Activated naive CD4-positive, alpha-beta T cell treated with anti-CD3 and anti-CD28 coated beads for 36 hours (primary cell): ENCODE measurements at regions not wholly inside any gene's neighbourhood (a gene's known extent, or its start where the extent isn't known, plus 50 kb on each side); places are given as distances from the start of the nearest gene placed in this dataset.
"Not testable (repeated sequence)": the region's sequence is repeated elsewhere in the genome, so short reads cannot be mapped to it uniquely, and the experiment has no call there.

Source experiments
- CTCF ChIA-PET: fragments of 350-600 bp; sonication (Branson Sonifier 250); formaldehyde crosslinking; loops from one replicate; lab custom pipeline; 2021; ENCODE audit warnings: antibody characterized with exemption; lab: Charles Lee
- DNase-seq: peaks from one replicate; pipeline ENCODE4 v3.0.0-alpha.2; 2020
- H3K27ac Mint-ChIP-seq: one replicate; pipeline ENCODE4 v1.8.0; 2021; ENCODE audit warnings: mild to moderate bottlenecking, mixed read lengths
- H3K27me3 Mint-ChIP-seq: one replicate; pipeline ENCODE4 v1.8.0; 2021; ENCODE audit warnings: low read depth, mixed read lengths
- H3K36me3 Mint-ChIP-seq: one replicate; pipeline ENCODE4 v1.8.0; 2021; ENCODE audit warnings: low read depth, mixed read lengths
- H3K4me1 Mint-ChIP-seq: one replicate; pipeline ENCODE4 v1.8.0; 2021; ENCODE audit warnings: low read depth, mixed read lengths
- H3K4me3 Mint-ChIP-seq: one replicate; pipeline ENCODE4 v1.8.0; 2021; ENCODE audit warnings: mild to moderate bottlenecking, moderate library complexity, mixed read lengths
- H3K9me3 Mint-ChIP-seq: one replicate; pipeline ENCODE4 v1.8.0; 2021; ENCODE audit warnings: mixed read lengths
- intact Hi-C: fragments of 100-400 bp; cut with micrococcal nuclease; formaldehyde crosslinking; loops from one replicate; pipeline ENCODE4 v1.15.1; 2023

- Mint-ChIP-seq H3K36me3 (peaks cover 7% of the 10 kb centered on the region), H3K4me3 (no peak overlapping the region), H3K4me1 (peaks cover 63% of the 10 kb centered on the region), H3K27me3 (no peaks in the 10 kb centered on the region), H3K9me3 (no peaks in the 10 kb centered on the region), H3K27ac (no peak overlapping the region)
- DNase-seq = no peak
- intact Hi-C loops = loop anchor here (2.0 to 5.0 kb wide), 2 partner anchors 53 to 303 kb away; partner anchors contain the start of gene SPAG9
- CTCF ChIA-PET = no interaction called here
These were observed 165.4 kb downstream of the UTP18 start for GRCh38 chr17:51425773-51426172.

- CTCF ChIA-PET = interaction anchor here (0.9 kb wide), 1 partner anchor 37 kb away, joined by 3 read pairs; no protein-coding TSS in a partner anchor
- no peaks in the 10 kb centered on the region for H3K27me3 Mint-ChIP-seq
- peak overlapping the region; percentile 48 for H3K4me3 Mint-ChIP-seq
- H3K36me3 Mint-ChIP-seq = peaks cover 7% of the 10 kb centered on the region
- peak overlapping the region; percentile 93 for H3K27ac Mint-ChIP-seq
- peak; percentile 46 for DNase-seq
- H3K4me1 Mint-ChIP-seq = peaks cover 70% of the 10 kb centered on the region
- no peaks in the 10 kb centered on the region for H3K9me3 Mint-ChIP-seq
- intact Hi-C loops = loop anchor here (1.0 to 5.0 kb wide), 3 partner anchors 55 to 305 kb away; partner anchors contain the start of genes MBTD1, SPAG9 and UTP18
These were observed 167.0 kb downstream of the UTP18 start for GRCh38 chr17:51427323-51427811.

DNA sequence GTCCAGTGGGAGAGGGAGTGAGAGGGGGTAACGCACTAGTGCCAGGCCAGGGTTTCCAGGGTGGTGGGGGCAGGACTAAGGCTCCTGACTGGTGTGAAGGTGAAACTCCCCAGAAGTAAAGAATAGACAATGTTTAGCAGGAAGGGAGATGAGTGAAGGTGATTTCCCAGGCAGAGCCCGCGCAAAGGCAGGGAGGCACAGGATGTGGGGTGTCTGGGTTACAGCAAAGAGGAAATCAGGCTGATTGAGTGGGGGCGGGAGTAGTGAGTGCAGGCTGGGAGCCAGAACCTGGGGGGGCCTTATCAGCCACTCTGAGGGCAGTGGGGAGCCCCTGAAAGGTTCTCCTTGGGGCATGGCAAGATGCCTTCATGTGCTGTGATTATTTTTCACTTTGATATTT is 167.5 kb downstream of the UTP18 start:
- Mint-ChIP-seq H3K36me3 (peaks cover 7% of the 10 kb centered on the region), H3K27me3 (no peaks in the 10 kb centered on the region), H3K9me3 (no peaks in the 10 kb centered on the region), H3K4me1 (peaks cover 65% of the 10 kb centered on the region), H3K4me3 (peak overlapping the region; percentile 48), H3K27ac (peak overlapping the region; percentile 93)
- peak; percentile 92 for DNase-seq
- intact Hi-C loops = loop anchor here (1.0 to 5.0 kb wide), 4 partner anchors 55 to 561 kb away; partner anchors contain the start of genes MBTD1, SPAG9, TOB1 and UTP18
- CTCF ChIA-PET = interaction anchor here (0.9 kb wide), 1 partner anchor 37 kb away, joined by 3 read pairs; no protein-coding TSS in a partner anchor

GRCh38 chr17:51428668-51429495 is 168.5 kb downstream of the UTP18 start:
- CTCF ChIA-PET = interaction anchor here (1.0 to 1.5 kb wide), 2 partner anchors 55 to 57 kb away, joined by 4 to 5 read pairs; no protein-coding TSS in a partner anchor
- H3K9me3 Mint-ChIP-seq = no peaks in the 10 kb centered on the region
- H3K27me3 Mint-ChIP-seq = no peaks in the 10 kb centered on the region
- DNase-seq = no peak
- H3K4me3 Mint-ChIP-seq = no peak overlapping the region
- H3K36me3 Mint-ChIP-seq = peaks cover 7% of the 10 kb centered on the region
- peaks cover 60% of the 10 kb centered on the region for H3K4me1 Mint-ChIP-seq
- intact Hi-C loops = loop anchor here (2.0 to 5.0 kb wide), 2 partner anchors 307 to 562 kb away; partner anchors contain the start of genes SPAG9 and TOB1
- H3K27ac Mint-ChIP-seq = peak overlapping the region; percentile 93

GRCh38 chr17:51429938-51430337 is 169.6 kb downstream of the UTP18 start:
- DNase-seq, H3K36me3 Mint-ChIP-seq, H3K9me3 Mint-ChIP-seq, H3K4me3 Mint-ChIP-seq, H3K27me3 Mint-ChIP-seq: not testable (repeated sequence)
- Mint-ChIP-seq H3K27ac (peak overlapping the region; percentile 93), H3K4me1 (peaks cover 65% of the 10 kb centered on the region)
- CTCF ChIA-PET = interaction anchor here (1.2 to 1.5 kb wide), 3 partner anchors 32 to 58 kb away, joined by 3 to 4 read pairs (median 4); no protein-coding TSS in a partner anchor
- intact Hi-C loops = loop anchor here (1.0 to 5.0 kb wide), 3 partner anchors 9 to 563 kb away; partner anchors contain the start of genes SPAG9 and TOB1

- no peaks in the 10 kb centered on the region for H3K27me3 Mint-ChIP-seq
- peaks cover 2% of the 10 kb centered on the region for H3K9me3 Mint-ChIP-seq
- intact Hi-C loops = loop anchor here (1.0 kb wide), 1 partner anchor 9 kb away; no protein-coding TSS in a partner anchor
- no peak overlapping the region for H3K4me3 Mint-ChIP-seq
- peak; percentile 44 for DNase-seq
- peak overlapping the region; percentile 93 for H3K27ac Mint-ChIP-seq
- CTCF ChIA-PET = interaction anchor here (1.2 to 1.5 kb wide), 3 partner anchors 31 to 59 kb away, joined by 3 to 4 read pairs (median 4); no protein-coding TSS in a partner anchor
- peaks cover 72% of the 10 kb centered on the region for H3K4me1 Mint-ChIP-seq
- H3K36me3 Mint-ChIP-seq = peaks cover 7% of the 10 kb centered on the region
These were observed 170.2 kb downstream of the UTP18 start for GRCh38 chr17:51430591-51430990.

- intact Hi-C loops = no loop called here
- no peak for DNase-seq
- Mint-ChIP-seq H3K9me3 (peaks cover 2% of the 10 kb centered on the region), H3K27me3 (no peaks in the 10 kb centered on the region), H3K4me3 (no peak overlapping the region), H3K27ac (no peak overlapping the region), H3K4me1 (peaks cover 49% of the 10 kb centered on the region), H3K36me3 (peaks cover 2% of the 10 kb centered on the region)
- CTCF ChIA-PET = interaction anchor here (0.8 to 2.5 kb wide), 3 partner anchors 27 to 101 kb away, joined by 3 to 8 read pairs (median 4); no protein-coding TSS in a partner anchor
These were observed 174.3 kb downstream of the UTP18 start for GRCh38 chr17:51434434-51435170.

DNA sequence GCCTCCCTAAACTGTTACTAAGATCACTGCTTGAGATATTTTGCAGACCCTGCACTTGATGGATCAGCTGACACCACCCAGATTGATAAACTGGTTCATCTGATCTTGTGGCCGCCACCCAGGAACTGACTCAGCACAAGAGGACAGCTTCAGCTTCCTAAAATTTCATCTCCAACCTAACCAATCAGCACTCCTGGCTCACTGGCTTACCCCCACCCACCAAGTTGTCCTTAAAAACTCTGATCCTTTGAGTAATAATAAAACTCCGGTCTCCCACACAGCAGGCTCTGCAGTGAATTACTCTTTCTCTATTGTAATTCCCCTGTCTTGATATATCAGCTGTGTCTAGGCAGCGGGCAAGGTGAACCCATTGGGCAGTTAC is 174.8 kb downstream of the UTP18 start:
- H3K4me1 Mint-ChIP-seq = peaks cover 48% of the 10 kb centered on the region
- H3K27me3 Mint-ChIP-seq = no peaks in the 10 kb centered on the region
- H3K36me3 Mint-ChIP-seq = no peaks in the 10 kb centered on the region
- no peak overlapping the region for H3K4me3 Mint-ChIP-seq
- intact Hi-C loops = no loop called here
- DNase-seq = peak; percentile 46
- peaks cover 2% of the 10 kb centered on the region for H3K9me3 Mint-ChIP-seq
- H3K27ac Mint-ChIP-seq = no peak overlapping the region
- CTCF ChIA-PET = interaction anchor here (0.8 to 2.5 kb wide), 6 partner anchors 8 to 100 kb away, joined by 3 to 8 read pairs (median 4); no protein-coding TSS in a partner anchor

DNA sequence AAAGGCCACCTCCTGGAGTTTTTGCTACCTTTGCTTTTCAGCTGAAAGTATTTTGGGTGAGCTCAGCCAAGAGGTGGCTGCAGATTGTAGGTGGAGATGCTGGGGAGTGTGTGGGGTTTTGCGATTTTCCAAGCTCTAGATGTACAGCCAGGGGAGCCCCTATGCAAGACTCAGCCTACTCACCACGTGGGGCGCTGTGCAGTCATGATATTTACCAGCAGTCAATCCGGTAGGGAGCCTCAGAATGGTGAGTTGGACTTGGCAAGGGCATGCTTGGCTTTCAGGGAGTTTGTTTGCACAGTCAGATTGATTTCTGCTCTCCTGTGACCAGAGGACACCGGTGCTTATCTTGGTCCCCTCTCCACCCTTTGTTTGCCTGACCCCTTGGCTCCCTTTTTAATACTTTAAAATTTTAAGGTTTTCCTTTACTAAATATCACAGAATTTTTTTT is 175.3 kb downstream of the UTP18 start:
- H3K9me3 Mint-ChIP-seq = peaks cover 2% of the 10 kb centered on the region
- no peaks in the 10 kb centered on the region for H3K27me3 Mint-ChIP-seq
- intact Hi-C loops = no loop called here

GRCh38 chr17:51439395-51440229 is 179.3 kb downstream of the UTP18 start:
- DNase-seq = peak; percentile 67
- CTCF ChIA-PET = no interaction called here
- intact Hi-C loops = loop anchor here (1.0 kb wide), 1 partner anchor 9 kb away; no protein-coding TSS in a partner anchor
- Mint-ChIP-seq H3K27ac (peak overlapping the region; percentile 14), H3K9me3 (no peaks in the 10 kb centered on the region), H3K27me3 (no peaks in the 10 kb centered on the region), H3K4me3 (no peak overlapping the region), H3K4me1 (peaks cover 33% of the 10 kb centered on the region), H3K36me3 (no peaks in the 10 kb centered on the region)

More for the DNA sequence above, 175.3 kb downstream of the UTP18 start:
- peak; percentile 58 for DNase-seq
- H3K4me1 Mint-ChIP-seq = peaks cover 46% of the 10 kb centered on the region
- CTCF ChIA-PET = interaction anchor here (0.6 to 2.5 kb wide), 9 partner anchors 8 to 100 kb away, joined by 3 to 8 read pairs (median 4); no protein-coding TSS in a partner anchor
- H3K27ac Mint-ChIP-seq = no peak overlapping the region
- H3K36me3 Mint-ChIP-seq = no peaks in the 10 kb centered on the region
- H3K4me3 Mint-ChIP-seq = no peak overlapping the region

DNA sequence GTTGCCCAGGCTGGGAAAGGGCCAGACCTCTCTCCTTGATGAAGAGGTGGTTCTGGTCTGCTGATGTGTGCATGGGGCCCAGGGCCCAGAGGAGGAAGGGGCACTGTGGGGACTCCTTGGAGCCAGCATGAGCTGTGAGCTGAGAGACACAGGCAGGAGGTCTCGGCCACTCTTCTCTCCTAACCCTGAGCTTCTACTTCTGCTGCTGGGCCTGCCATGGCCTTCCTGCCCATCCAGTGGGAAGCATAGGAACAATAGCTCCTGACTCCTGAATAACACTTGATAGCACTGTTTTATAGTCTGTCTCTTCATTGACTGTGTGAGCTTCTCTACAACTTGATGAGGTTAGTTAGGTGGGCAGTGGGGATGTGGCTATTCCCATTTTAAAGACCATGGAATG is 181.1 kb downstream of the UTP18 start:
- intact Hi-C loops = no loop called here
- DNase-seq = no peak
- H3K27ac Mint-ChIP-seq = no peak overlapping the region
- H3K27me3 Mint-ChIP-seq = no peaks in the 10 kb centered on the region
- H3K4me3 Mint-ChIP-seq = no peak overlapping the region
- no peaks in the 10 kb centered on the region for H3K9me3 Mint-ChIP-seq
- CTCF ChIA-PET = no interaction called here
- H3K4me1 Mint-ChIP-seq = peaks cover 27% of the 10 kb centered on the region
- no peaks in the 10 kb centered on the region for H3K36me3 Mint-ChIP-seq
